ENCODE measurements at regions not wholly inside any gene's neighbourhood (a gene's known extent, or its start where the extent isn't known, plus 50 kb on each side); places are given as distances from the start of the nearest gene placed in this dataset.

DNA sequence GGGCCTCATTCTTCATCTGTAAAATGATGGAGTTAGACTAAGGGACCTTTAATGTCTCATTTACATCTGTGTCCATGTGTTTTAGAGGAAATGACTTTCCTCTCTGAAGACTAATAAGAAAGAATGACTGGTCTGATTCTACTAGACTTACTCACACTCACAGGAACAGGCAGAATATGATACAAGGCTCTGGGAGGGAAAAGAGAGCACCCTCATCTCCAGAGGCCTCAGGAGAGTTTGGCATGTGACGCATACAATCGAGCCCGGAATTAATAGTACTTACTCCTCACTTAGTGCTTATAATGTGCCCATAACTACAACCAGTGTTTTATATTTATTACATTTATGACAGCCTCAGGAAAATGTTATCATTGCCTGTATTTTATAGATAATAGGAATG, 608.7 kb downstream of the KCTD16 start:
- intact Hi-C loops (cut with micrococcal nuclease; ENCODE audit: unreplicated experiment) (no loop called here), in situ Hi-C loops (cut with HindIII; ENCODE audit: low pct_unique_long_range_greater_than_20kb, low sequenced_read_pairs) (no loop called here)
- Histone ChIP-seq H3K36me3 (ENCODE audit: control insufficient read depth, insufficient read depth, low read length) (no peaks in the 10 kb centered on the region), H3K27me3 (ENCODE audit: control insufficient read depth, insufficient read depth, low read length) (no peaks in the 10 kb centered on the region), H3K27ac (ENCODE audit: low read length) (no peak overlapping the region), H3K9me3 (ENCODE audit: control insufficient read depth, insufficient read depth, low read depth, low read length) (no peaks in the 10 kb centered on the region), H3K4me3 (ENCODE audit: low read depth in 2 of 2, low read length in 2 of 2) (no peak overlapping the region), H3K4me1 (ENCODE audit: control insufficient read depth, insufficient read depth, low read length) (no peaks in the 10 kb centered on the region)
- BruUV-seq (replicated peaks) = no TSS peak
- no peak for DNase-seq (ENCODE audit: low read depth, low spot score)
- no peak for ATAC-seq
- POLR2A ChIA-PET = no interaction called here
- TF ChIP-seq, protein P1, sequence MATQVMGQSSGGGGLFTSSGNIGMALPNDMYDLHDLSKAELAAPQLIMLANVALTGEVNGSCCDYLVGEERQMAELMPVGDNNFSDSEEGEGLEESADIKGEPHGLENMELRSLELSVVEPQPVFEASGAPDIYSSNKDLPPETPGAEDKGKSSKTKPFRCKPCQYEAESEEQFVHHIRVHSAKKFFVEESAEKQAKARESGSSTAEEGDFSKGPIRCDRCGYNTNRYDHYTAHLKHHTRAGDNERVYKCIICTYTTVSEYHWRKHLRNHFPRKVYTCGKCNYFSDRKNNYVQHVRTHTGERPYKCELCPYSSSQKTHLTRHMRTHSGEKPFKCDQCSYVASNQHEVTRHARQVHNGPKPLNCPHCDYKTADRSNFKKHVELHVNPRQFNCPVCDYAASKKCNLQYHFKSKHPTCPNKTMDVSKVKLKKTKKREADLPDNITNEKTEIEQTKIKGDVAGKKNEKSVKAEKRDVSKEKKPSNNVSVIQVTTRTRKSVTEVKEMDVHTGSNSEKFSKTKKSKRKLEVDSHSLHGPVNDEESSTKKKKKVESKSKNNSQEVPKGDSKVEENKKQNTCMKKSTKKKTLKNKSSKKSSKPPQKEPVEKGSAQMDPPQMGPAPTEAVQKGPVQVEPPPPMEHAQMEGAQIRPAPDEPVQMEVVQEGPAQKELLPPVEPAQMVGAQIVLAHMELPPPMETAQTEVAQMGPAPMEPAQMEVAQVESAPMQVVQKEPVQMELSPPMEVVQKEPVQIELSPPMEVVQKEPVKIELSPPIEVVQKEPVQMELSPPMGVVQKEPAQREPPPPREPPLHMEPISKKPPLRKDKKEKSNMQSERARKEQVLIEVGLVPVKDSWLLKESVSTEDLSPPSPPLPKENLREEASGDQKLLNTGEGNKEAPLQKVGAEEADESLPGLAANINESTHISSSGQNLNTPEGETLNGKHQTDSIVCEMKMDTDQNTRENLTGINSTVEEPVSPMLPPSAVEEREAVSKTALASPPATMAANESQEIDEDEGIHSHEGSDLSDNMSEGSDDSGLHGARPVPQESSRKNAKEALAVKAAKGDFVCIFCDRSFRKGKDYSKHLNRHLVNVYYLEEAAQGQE (IDR thresholded peaks at IDR 0.05; ENCODE audit: insufficient read depth in 1 of 2, low read depth in 2 of 2, low read length in 1 of 2) = no peak
- TF ChIP-seq, protein P2, sequence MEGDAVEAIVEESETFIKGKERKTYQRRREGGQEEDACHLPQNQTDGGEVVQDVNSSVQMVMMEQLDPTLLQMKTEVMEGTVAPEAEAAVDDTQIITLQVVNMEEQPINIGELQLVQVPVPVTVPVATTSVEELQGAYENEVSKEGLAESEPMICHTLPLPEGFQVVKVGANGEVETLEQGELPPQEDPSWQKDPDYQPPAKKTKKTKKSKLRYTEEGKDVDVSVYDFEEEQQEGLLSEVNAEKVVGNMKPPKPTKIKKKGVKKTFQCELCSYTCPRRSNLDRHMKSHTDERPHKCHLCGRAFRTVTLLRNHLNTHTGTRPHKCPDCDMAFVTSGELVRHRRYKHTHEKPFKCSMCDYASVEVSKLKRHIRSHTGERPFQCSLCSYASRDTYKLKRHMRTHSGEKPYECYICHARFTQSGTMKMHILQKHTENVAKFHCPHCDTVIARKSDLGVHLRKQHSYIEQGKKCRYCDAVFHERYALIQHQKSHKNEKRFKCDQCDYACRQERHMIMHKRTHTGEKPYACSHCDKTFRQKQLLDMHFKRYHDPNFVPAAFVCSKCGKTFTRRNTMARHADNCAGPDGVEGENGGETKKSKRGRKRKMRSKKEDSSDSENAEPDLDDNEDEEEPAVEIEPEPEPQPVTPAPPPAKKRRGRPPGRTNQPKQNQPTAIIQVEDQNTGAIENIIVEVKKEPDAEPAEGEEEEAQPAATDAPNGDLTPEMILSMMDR (IDR thresholded peaks at IDR 0.05) = no peak
- TF ChIP-seq SIN3A (IDR thresholded peaks at IDR 0.05; ENCODE audit: borderline replicate concordance, insufficient read depth, low read depth, low read length) (no peak), POLR2AphosphoS5 (IDR thresholded peaks at IDR 0.05; ENCODE audit: low read depth, low read length) (no peak), TCF7L2 (IDR thresholded peaks at IDR 0.05; ENCODE audit: low read depth, low read length) (no peak)
- CTCF ChIA-PET = no interaction called here

DNA sequence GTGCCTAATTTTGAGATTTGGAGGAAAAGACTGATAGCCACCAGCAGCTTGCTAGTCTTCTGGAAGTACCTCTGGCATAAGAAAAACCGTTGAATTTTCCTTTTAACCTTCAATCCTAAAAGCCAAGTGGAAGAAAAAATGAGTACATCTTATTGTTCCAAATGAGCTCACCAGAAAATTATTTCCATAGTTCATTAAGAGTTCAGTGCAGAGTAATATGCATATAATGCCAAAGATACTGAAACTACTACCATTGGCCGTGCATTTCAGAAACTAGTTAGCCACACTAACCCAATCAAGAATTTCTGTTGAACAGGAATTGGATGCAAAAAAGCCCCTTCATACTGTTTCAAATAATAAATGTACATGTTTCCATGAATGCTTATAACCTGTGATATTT, 607.9 kb downstream of the KCTD16 start:
- H3K27me3 ChIP-seq (ENCODE audit: control insufficient read depth, insufficient read depth, low read length) = no peaks in the 10 kb centered on the region
- no TSS peak for BruUV-seq (replicated peaks)
- no peak overlapping the region for H3K4me3 ChIP-seq (ENCODE audit: low read depth in 2 of 2, low read length in 2 of 2)
- in situ Hi-C loops (cut with HindIII; ENCODE audit: low pct_unique_long_range_greater_than_20kb, low sequenced_read_pairs) (no loop called here), intact Hi-C loops (cut with micrococcal nuclease; ENCODE audit: unreplicated experiment) (no loop called here)
- H3K4me1 ChIP-seq (ENCODE audit: control insufficient read depth, insufficient read depth, low read length) = no peaks in the 10 kb centered on the region
- ATAC-seq = no peak
- ChIA-PET CTCF (no interaction called here), POLR2A (interaction anchor here (0.6 kb wide), 1 partner anchor 1011 kb away, joined by 3 read pairs; no protein-coding TSS in a partner anchor)
- H3K9me3 ChIP-seq (ENCODE audit: control insufficient read depth, insufficient read depth, low read depth, low read length) = no peaks in the 10 kb centered on the region
- no peak overlapping the region for H3K27ac ChIP-seq (ENCODE audit: low read length)
- DNase-seq (ENCODE audit: low read depth, low spot score) = no peak
- H3K36me3 ChIP-seq (ENCODE audit: control insufficient read depth, insufficient read depth, low read length) = no peaks in the 10 kb centered on the region
- TF ChIP-seq, protein P2 (IDR thresholded peaks at IDR 0.05) = no peak
- no peak for TF ChIP-seq TCF7L2 (IDR thresholded peaks at IDR 0.05; ENCODE audit: low read depth, low read length)
- TF ChIP-seq, protein P1 (IDR thresholded peaks at IDR 0.05; ENCODE audit: insufficient read depth in 1 of 2, low read depth in 2 of 2, low read length in 1 of 2) = no peak
- TF ChIP-seq POLR2AphosphoS5 (IDR thresholded peaks at IDR 0.05; ENCODE audit: low read depth, low read length) = no peak
- TF ChIP-seq SIN3A (IDR thresholded peaks at IDR 0.05; ENCODE audit: borderline replicate concordance, insufficient read depth, low read depth, low read length) = no peak
